Astrocyte (in vitro differentiated cells and primary cell): ENCODE measurements at regions not wholly inside any gene's neighbourhood (a gene's known extent, or its start where the extent isn't known, plus 50 kb on each side); places are given as distances from the start of the nearest gene placed in this dataset.
"Not testable (repeated sequence)": the region's sequence is repeated elsewhere in the genome, so short reads cannot be mapped to it uniquely, and the experiment has no call there.

ENCODE experiments used
- DNase-seq: peaks from one replicate; pipeline ENCODE4 v3.0.0-alpha.2; 2010; ENCODE audit warnings: low read depth
- FAIRE-seq: peaks from 2 replicates; lab custom pipeline; 2011; peaks lifted over from hg19 to GRCh38; lab: Jason Lieb, UNC
- H2AFZ ChIP-seq: 2 replicates; pipeline ENCODE4 v1.6.0; 2012; ENCODE audit warnings: low read depth, low read length, inconsistent platforms
- H3K27ac ChIP-seq: 2 replicates; pipeline ENCODE4 v1.5.1; 2011; ENCODE audit warnings: low read depth, low read length, inconsistent platforms
- H3K27me3 ChIP-seq: 2 replicates; pipeline ENCODE4 v1.6.0; 2011; ENCODE audit warnings: low read length, inconsistent platforms; ENCODE audit not compliant: insufficient read depth
- H3K36me3 ChIP-seq: 2 replicates; pipeline ENCODE4 v1.5.1; 2011; ENCODE audit warnings: low read length, inconsistent platforms; ENCODE audit not compliant: insufficient read depth
- H3K4me1 ChIP-seq: 2 replicates; pipeline ENCODE4 v1.5.1; 2011; ENCODE audit warnings: low read length, inconsistent platforms; ENCODE audit not compliant: insufficient read depth
- H3K4me2 ChIP-seq: 2 replicates; pipeline ENCODE4 v1.6.0; 2012; ENCODE audit warnings: low read length, inconsistent platforms
- H3K4me3 ChIP-seq: 2 replicates; pipeline ENCODE4 v1.5.1; 2011; ENCODE audit warnings: low read depth, mild to moderate bottlenecking, low read length, inconsistent platforms; ENCODE audit not compliant: insufficient read depth
- H3K79me2 ChIP-seq: 2 replicates; pipeline ENCODE4 v1.6.0; 2012; ENCODE audit warnings: mild to moderate bottlenecking, low read length, inconsistent platforms; ENCODE audit not compliant: insufficient read depth
- H3K9ac ChIP-seq: 2 replicates; pipeline ENCODE4 v1.6.0; 2012; ENCODE audit warnings: mild to moderate bottlenecking, low read length, inconsistent platforms
- H3K9me3 ChIP-seq: 2 replicates; pipeline ENCODE4 v1.5.1; 2012; ENCODE audit warnings: low read depth, mild to moderate bottlenecking, low read length, inconsistent platforms; ENCODE audit not compliant: insufficient read depth
- H4K20me1 ChIP-seq: 2 replicates; pipeline ENCODE4 v1.6.0; 2012; ENCODE audit warnings: low read length, inconsistent platforms; ENCODE audit not compliant: insufficient read depth
- H3K27ac Mint-ChIP-seq: one replicate; pipeline ENCODE4 v1.8.0; 2021; ENCODE audit warnings: mild to moderate bottlenecking, mixed read lengths; ENCODE audit not compliant: unreplicated experiment
- H3K27me3 Mint-ChIP-seq: one replicate; pipeline ENCODE4 v1.8.0; 2021; ENCODE audit warnings: low read depth, mixed read lengths; ENCODE audit not compliant: unreplicated experiment
- H3K36me3 Mint-ChIP-seq: one replicate; pipeline ENCODE4 v1.8.0; 2021; ENCODE audit warnings: low read depth, mixed read lengths; ENCODE audit not compliant: unreplicated experiment
- H3K4me1 Mint-ChIP-seq: one replicate; pipeline ENCODE4 v1.8.0; 2021; ENCODE audit warnings: low read depth, mixed read lengths; ENCODE audit not compliant: unreplicated experiment
- H3K4me3 Mint-ChIP-seq: one replicate; pipeline ENCODE4 v1.8.0; 2021; ENCODE audit warnings: mild to moderate bottlenecking, moderate library complexity, mixed read lengths; ENCODE audit not compliant: unreplicated experiment
- H3K9me3 Mint-ChIP-seq: one replicate; pipeline ENCODE4 v1.8.0; 2021; ENCODE audit warnings: mild to moderate bottlenecking, mixed read lengths; ENCODE audit not compliant: unreplicated experiment
- CTCF ChIP-seq: IDR thresholded peaks from 2 replicates; pipeline ENCODE4 v1.5.1; 2011; ENCODE audit warnings: low read depth, mild to moderate bottlenecking, inconsistent platforms, low read length, moderate library complexity; ENCODE audit not compliant: insufficient read depth
- EZH2 ChIP-seq: IDR thresholded peaks from 2 replicates; pipeline ENCODE4 v1.6.1; 2012; ENCODE audit warnings: mild to moderate bottlenecking, low read length, inconsistent platforms; ENCODE audit not compliant: insufficient read depth

- H3K27me3 Mint-ChIP-seq: peaks cover 2% of the 10 kb centered on the region
- H3K4me1 ChIP-seq: no peaks in the 10 kb centered on the region
- no peak overlapping the region for H3K27ac Mint-ChIP-seq
- H3K4me3 Mint-ChIP-seq: no peak overlapping the region
- H3K27ac ChIP-seq: no peak overlapping the region
- H3K4me1 Mint-ChIP-seq: peaks cover 1% of the 10 kb centered on the region
- no peak for TF ChIP-seq EZH2
- peak; percentile 54 for TF ChIP-seq CTCF
- FAIRE-seq (peak; percentile 34), DNase-seq (peak; percentile 12)
- no peaks in the 10 kb centered on the region for H3K36me3 ChIP-seq
- H3K9me3 Mint-ChIP-seq: no peaks in the 10 kb centered on the region
- no peaks in the 10 kb centered on the region for H3K36me3 Mint-ChIP-seq
- H3K27me3 ChIP-seq: no peaks in the 10 kb centered on the region
- no peaks in the 10 kb centered on the region for H3K9me3 ChIP-seq
- H3K4me2 ChIP-seq: peak overlapping the region; percentile 4
- no peak overlapping the region for H2AFZ ChIP-seq
- H3K9ac ChIP-seq: no peak overlapping the region
- H3K79me2 ChIP-seq: no peaks in the 10 kb centered on the region
- H4K20me1 ChIP-seq: no peaks in the 10 kb centered on the region
- H3K4me3 ChIP-seq: no peak overlapping the region
Observed at GRCh38 chr16:60203525-60204124, 1469.5 kb upstream of the GOT2 start.

GRCh38 chr16:60200729-60201128 lies 1466.6 kb upstream of the GOT2 start:
- H3K9me3 ChIP-seq, H3K27me3 ChIP-seq, H3K27ac ChIP-seq, H3K36me3 Mint-ChIP-seq, H3K4me1 Mint-ChIP-seq, H3K9me3 Mint-ChIP-seq, H3K27ac Mint-ChIP-seq, H3K4me3 Mint-ChIP-seq, H3K4me1 ChIP-seq, H3K4me2 ChIP-seq, DNase-seq, H2AFZ ChIP-seq, H3K9ac ChIP-seq, H3K4me3 ChIP-seq, H3K27me3 Mint-ChIP-seq, FAIRE-seq, H3K36me3 ChIP-seq, H4K20me1 ChIP-seq, H3K79me2 ChIP-seq: not testable (repeated sequence)

- H3K4me3 Mint-ChIP-seq: no peak overlapping the region
- no peak overlapping the region for H2AFZ ChIP-seq
- no peaks in the 10 kb centered on the region for H3K27me3 Mint-ChIP-seq
- FAIRE-seq (no peak), DNase-seq (no peak)
- no peaks in the 10 kb centered on the region for H3K36me3 ChIP-seq
- H3K36me3 Mint-ChIP-seq: no peaks in the 10 kb centered on the region
- H3K9me3 Mint-ChIP-seq: no peaks in the 10 kb centered on the region
- H3K27ac ChIP-seq: no peak overlapping the region
- H3K4me3 ChIP-seq: no peak overlapping the region
- no peaks in the 10 kb centered on the region for H3K79me2 ChIP-seq
- H3K9ac ChIP-seq: no peak overlapping the region
- H3K4me2 ChIP-seq: no peak overlapping the region
- no peaks in the 10 kb centered on the region for H3K9me3 ChIP-seq
- H3K4me1 ChIP-seq: no peaks in the 10 kb centered on the region
- peaks cover 1% of the 10 kb centered on the region for H3K4me1 Mint-ChIP-seq
- H4K20me1 ChIP-seq: no peaks in the 10 kb centered on the region
- H3K27me3 ChIP-seq: no peaks in the 10 kb centered on the region
- H3K27ac Mint-ChIP-seq: no peak overlapping the region
- TF ChIP-seq CTCF: no peak
- no peak for TF ChIP-seq EZH2
Observed at GRCh38 chr16:60200161-60200560, 1466.0 kb upstream of the GOT2 start.
